SU-DHL-6 (cell line): ENCODE measurements at regions not wholly inside any gene's neighbourhood (a gene's known extent, or its start where the extent isn't known, plus 50 kb on each side); places are given as distances from the start of the nearest gene placed in this dataset.

Experiments used
- H2AFZ ChIP-seq: fragments of 200-600 bp; sonication (generic); 2 replicates; pipeline ENCODE4 v1.6.1; 2014; ENCODE audit warnings: low read depth, mild to moderate bottlenecking, moderate library complexity, mixed read lengths, antibody characterized with exemption, low read length; ENCODE audit not compliant: severe bottlenecking
- H3F3A ChIP-seq: fragments of 200-600 bp; shearing (Covaris generic); 2 replicates; pipeline ENCODE4 v1.6.0; 2016; ENCODE audit warnings: antibody characterized with exemption, mild to moderate bottlenecking; ENCODE audit not compliant: insufficient read depth
- H3K27ac ChIP-seq: fragments of 200-600 bp; sonication (generic); 2 replicates; pipeline ENCODE4 v1.5.1; 2016; ENCODE audit warnings: low read depth, mild to moderate bottlenecking, low read length, moderate library complexity, mixed read lengths
- H3K27me3 ChIP-seq: fragments of 200-600 bp; sonication (generic), shearing (Covaris generic); 2 replicates; pipeline ENCODE4 v1.6.0; 2014; ENCODE audit warnings: mild to moderate bottlenecking, low read length
- H3K36me3 ChIP-seq: fragments of 200-600 bp; sonication (generic); 2 replicates; pipeline ENCODE4 v1.6.1; 2014; ENCODE audit warnings: mild to moderate bottlenecking, low read length, mixed read lengths
- H3K4me2 ChIP-seq: fragments of 300-600, 200-600 bp; shearing (Covaris generic), sonication (generic); 2 replicates; pipeline ENCODE4 v1.6.0; 2014; ENCODE audit warnings: low read length, low read depth, mild to moderate bottlenecking; ENCODE audit not compliant: poor library complexity, severe bottlenecking
- H3K4me3 ChIP-seq: fragments of 200-600 bp; sonication (generic); 2 replicates; pipeline ENCODE4 v1.5.1; 2014; ENCODE audit warnings: antibody characterized with exemption, low read length, mild to moderate bottlenecking, mixed read lengths; ENCODE audit not compliant: insufficient read depth, poor library complexity, severe bottlenecking
- H3K79me2 ChIP-seq: fragments of 200-600 bp; sonication (generic); 2 replicates; pipeline ENCODE4 v1.6.1; 2014; ENCODE audit warnings: mild to moderate bottlenecking, low read length, moderate library complexity; ENCODE audit not compliant: insufficient read depth
- H3K9ac ChIP-seq: fragments of 200-600 bp; sonication (generic); 2 replicates; pipeline ENCODE4 v1.7.0; 2014; ENCODE audit warnings: mild to moderate bottlenecking, low read length
- H3K9me2 ChIP-seq: fragments of 200-600 bp; sonication (generic); replicated peaks from 2 replicates; pipeline ENCODE4 v1.6.1; 2014; ENCODE audit warnings: low read length; ENCODE audit not compliant: insufficient read depth
- H3K9me3 ChIP-seq: fragments of 200-600 bp; sonication (generic); 2 replicates; pipeline ENCODE4 v1.6.1; 2014; ENCODE audit warnings: low read length, mixed read lengths; ENCODE audit not compliant: insufficient read depth
- H4K20me1 ChIP-seq: fragments of 200-600 bp; sonication (generic); 2 replicates; pipeline ENCODE4 v1.6.1; 2014; ENCODE audit warnings: low read depth, mild to moderate bottlenecking, antibody characterized with exemption, low read length, moderate library complexity, mixed read lengths
- CTCF ChIP-seq: fragments of 200-600 bp; sonication (generic); IDR thresholded peaks from one replicate; pipeline ENCODE4 v1.5.1; 2017; ENCODE audit warnings: antibody characterized with exemption, mild to moderate bottlenecking, low read length, moderate library complexity; ENCODE audit not compliant: insufficient read depth, poor library complexity, severe bottlenecking
- EZH2phosphoT487 ChIP-seq: fragments of 200-600 bp; sonication (generic), shearing (Covaris generic); conservative IDR thresholded peaks from 2 replicates; pipeline ENCODE4 v1.6.1; 2018; ENCODE audit warnings: mild to moderate bottlenecking, antibody characterized with exemption, low read length, moderate library complexity, mixed read lengths

- Histone ChIP-seq H3K27me3 (no peaks in the 10 kb centered on the region), H3K9me3 (no peaks in the 10 kb centered on the region), H3K4me2 (no peak overlapping the region), H3K36me3 (no peaks in the 10 kb centered on the region), H3K9ac (no peak overlapping the region), H3K27ac (no peak overlapping the region), H3K9me2 (no peaks in the 10 kb centered on the region), H3K4me3 (no peak overlapping the region), H4K20me1 (no peaks in the 10 kb centered on the region), H3F3A (no peaks in the 10 kb centered on the region), H2AFZ (no peak overlapping the region), H3K79me2 (no peaks in the 10 kb centered on the region)
- TF ChIP-seq CTCF = no peak
- no peak for TF ChIP-seq EZH2phosphoT487
These were observed 121.1 kb upstream of the SLC35B3 start for GRCh38 chr6:8556370-8557013.

- H3K9ac ChIP-seq = no peak overlapping the region
- TF ChIP-seq EZH2phosphoT487 (no peak), CTCF (no peak)
- H4K20me1 ChIP-seq = no peaks in the 10 kb centered on the region
- no peak overlapping the region for H3K4me2 ChIP-seq
- H3K79me2 ChIP-seq = no peaks in the 10 kb centered on the region
- H3F3A ChIP-seq = no peaks in the 10 kb centered on the region
- no peak overlapping the region for H3K27ac ChIP-seq
- H2AFZ ChIP-seq = no peak overlapping the region
- no peaks in the 10 kb centered on the region for H3K27me3 ChIP-seq
- H3K4me3 ChIP-seq = no peak overlapping the region
- no peaks in the 10 kb centered on the region for H3K9me3 ChIP-seq
- no peaks in the 10 kb centered on the region for H3K36me3 ChIP-seq
- no peaks in the 10 kb centered on the region for H3K9me2 ChIP-seq
These were observed 116.6 kb upstream of the SLC35B3 start for GRCh38 chr6:8551993-8552392.

GRCh38 chr6:8551386-8551785 is 116.0 kb upstream of the SLC35B3 start:
- H3K9ac ChIP-seq = no peak overlapping the region
- no peak overlapping the region for H3K27ac ChIP-seq
- no peak overlapping the region for H2AFZ ChIP-seq
- no peaks in the 10 kb centered on the region for H3K79me2 ChIP-seq
- no peak overlapping the region for H3K4me3 ChIP-seq
- H3K36me3 ChIP-seq = no peaks in the 10 kb centered on the region
- H3K27me3 ChIP-seq = no peaks in the 10 kb centered on the region
- no peak for TF ChIP-seq CTCF
- TF ChIP-seq EZH2phosphoT487 = no peak
- no peaks in the 10 kb centered on the region for H4K20me1 ChIP-seq
- H3K9me2 ChIP-seq = no peaks in the 10 kb centered on the region
- no peaks in the 10 kb centered on the region for H3K9me3 ChIP-seq
- no peaks in the 10 kb centered on the region for H3F3A ChIP-seq
- H3K4me2 ChIP-seq = no peak overlapping the region
